Skeletal muscle tissue (tissue), 3 donors: ENCODE measurements at regions not wholly inside any gene's neighbourhood (a gene's known extent, or its start where the extent isn't known, plus 50 kb on each side); places are given as distances from the start of the nearest gene placed in this dataset.

Source experiments
- H3K27ac ChIP-seq: one replicate; pipeline ENCODE4 v1.7.0; 2013; ENCODE audit warnings: mild to moderate bottlenecking, low read depth, low read length, inconsistent platforms
- H3K27me3 ChIP-seq, 3 donors: one replicate each; pipeline ENCODE4 v1.7.0; 2013; ENCODE audit warnings: low read length in 3 of 3; ENCODE audit not compliant: control insufficient read depth in 3 of 3, insufficient read depth in 3 of 3
- H3K36me3 ChIP-seq, 3 donors: one replicate each; pipeline ENCODE4 v1.7.0; 2013; ENCODE audit warnings: low read length in 3 of 3; ENCODE audit not compliant: control insufficient read depth in 3 of 3, insufficient read depth in 3 of 3
- H3K4me1 ChIP-seq, 3 donors: one replicate each; pipeline ENCODE4 v1.7.0; 2013; ENCODE audit warnings: low read length in 3 of 3, mild to moderate bottlenecking in 3 of 3; ENCODE audit not compliant: control insufficient read depth in 3 of 3, insufficient read depth in 3 of 3
- H3K4me3 ChIP-seq, 3 donors: one replicate each; pipeline ENCODE4 v1.7.0; 2013; ENCODE audit warnings: low read length in 3 of 3
- H3K9ac ChIP-seq, 3 donors: one replicate each; pipeline ENCODE4 v1.7.0; 2013; ENCODE audit warnings: low read length in 3 of 3, mild to moderate bottlenecking in 3 of 3, moderate library complexity in 2 of 3, low read depth in 1 of 3
- H3K9me3 ChIP-seq, 3 donors: one replicate each; pipeline ENCODE4 v1.7.0; 2013; ENCODE audit warnings: low read length in 3 of 3; ENCODE audit not compliant: control insufficient read depth in 3 of 3
- donor health status: Osteomylitis.

- no peaks in the 10 kb centered on the region for H3K36me3 ChIP-seq
- no peak overlapping the region for H3K4me3 ChIP-seq
- no peak overlapping the region for H3K9ac ChIP-seq
- H3K4me1 ChIP-seq, result no peaks in the 10 kb centered on the region
- peaks cover 0 to 2% (median 0%) of the 10 kb centered on the region in 3 donors for H3K27me3 ChIP-seq
- no peak overlapping the region for H3K27ac ChIP-seq
- H3K9me3 ChIP-seq, result no peaks in the 10 kb centered on the region
Measured at GRCh38 chr6:147782302-147782701, 273.8 kb downstream of the SAMD5 start.

- Histone ChIP-seq H3K9me3 (no peaks in the 10 kb centered on the region), H3K27me3 (peaks cover 0 to 2% (median 0%) of the 10 kb centered on the region in 3 donors), H3K4me3 (no peak overlapping the region), H3K27ac (no peak overlapping the region), H3K4me1 (no peaks in the 10 kb centered on the region), H3K36me3 (no peaks in the 10 kb centered on the region), H3K9ac (no peak overlapping the region)
Measured at GRCh38 chr6:147784371-147784770, 275.9 kb downstream of the SAMD5 start.

GRCh38 chr6:147787417-147787816 is 278.9 kb downstream of the SAMD5 start:
- Histone ChIP-seq H3K36me3 (no peaks in the 10 kb centered on the region), H3K4me3 (no peak overlapping the region), H3K9ac (no peak overlapping the region), H3K9me3 (no peaks in the 10 kb centered on the region), H3K27ac (no peak overlapping the region), H3K4me1 (no peaks in the 10 kb centered on the region), H3K27me3 (peaks cover 0 to 2% (median 0%) of the 10 kb centered on the region in 3 donors)

- Histone ChIP-seq H3K9me3 (no peaks in the 10 kb centered on the region), H3K27ac (no peak overlapping the region)
Measured at GRCh38 chr6:147789430-147789947, 281.0 kb downstream of the SAMD5 start.

GRCh38 chr6:147793871-147794643 is 285.6 kb downstream of the SAMD5 start:
- H3K9me3 ChIP-seq, result no peaks in the 10 kb centered on the region
- H3K9ac ChIP-seq, result no peak overlapping the region
- no peak overlapping the region for H3K27ac ChIP-seq
- H3K4me1 ChIP-seq, result no peaks in the 10 kb centered on the region
- H3K4me3 ChIP-seq, result no peak overlapping the region
- H3K36me3 ChIP-seq, result no peaks in the 10 kb centered on the region
- H3K27me3 ChIP-seq, result no peaks in the 10 kb centered on the region

More at GRCh38 chr6:147789430-147789947, 281.0 kb downstream of the SAMD5 start:
- H3K4me3 ChIP-seq, result no peak overlapping the region
- no peak overlapping the region for H3K9ac ChIP-seq
- peaks cover 0 to 2% (median 0%) of the 10 kb centered on the region in 3 donors for H3K27me3 ChIP-seq
- H3K4me1 ChIP-seq, result no peaks in the 10 kb centered on the region
- H3K36me3 ChIP-seq, result no peaks in the 10 kb centered on the region

GRCh38 chr6:147802459-147802858 is 294.0 kb downstream of the SAMD5 start:
- H3K9me3 ChIP-seq, result peaks cover 0 to 7% (median 4%) of the 10 kb centered on the region in 3 donors
- H3K9ac ChIP-seq, result no peak overlapping the region
- H3K4me3 ChIP-seq, result no peak overlapping the region
- no peaks in the 10 kb centered on the region for H3K36me3 ChIP-seq
- H3K4me1 ChIP-seq, result no peaks in the 10 kb centered on the region
- H3K27me3 ChIP-seq, result no peaks in the 10 kb centered on the region
- no peak overlapping the region for H3K27ac ChIP-seq

GRCh38 chr6:147805155-147805554 is 296.7 kb downstream of the SAMD5 start:
- no peak overlapping the region for H3K4me3 ChIP-seq
- no peak overlapping the region for H3K27ac ChIP-seq
- H3K4me1 ChIP-seq, result no peaks in the 10 kb centered on the region
- no peaks in the 10 kb centered on the region for H3K27me3 ChIP-seq
- peaks cover 0 to 7% (median 4%) of the 10 kb centered on the region in 3 donors for H3K9me3 ChIP-seq
- no peak overlapping the region for H3K9ac ChIP-seq
- no peaks in the 10 kb centered on the region for H3K36me3 ChIP-seq

GRCh38 chr6:147806697-147807096 is 298.2 kb downstream of the SAMD5 start:
- Histone ChIP-seq H3K4me3 (no peak overlapping the region), H3K36me3 (no peaks in the 10 kb centered on the region), H3K9me3 (peaks cover 0 to 7% (median 4%) of the 10 kb centered on the region in 3 donors), H3K27ac (no peak overlapping the region), H3K27me3 (no peaks in the 10 kb centered on the region), H3K9ac (no peak overlapping the region), H3K4me1 (no peaks in the 10 kb centered on the region)

- no peak overlapping the region for H3K9ac ChIP-seq
- H3K27ac ChIP-seq, result no peak overlapping the region
- H3K4me1 ChIP-seq, result no peaks in the 10 kb centered on the region
Measured at GRCh38 chr6:147808640-147809039, 300.1 kb downstream of the SAMD5 start.

GRCh38 chr6:147811913-147812629 is 303.6 kb downstream of the SAMD5 start:
- no peaks in the 10 kb centered on the region for H3K9me3 ChIP-seq
- H3K27me3 ChIP-seq, result no peaks in the 10 kb centered on the region
- H3K4me3 ChIP-seq, result no peak overlapping the region
- H3K4me1 ChIP-seq, result no peaks in the 10 kb centered on the region
- no peak overlapping the region for H3K9ac ChIP-seq
- H3K36me3 ChIP-seq, result no peaks in the 10 kb centered on the region
- no peak overlapping the region for H3K27ac ChIP-seq

More at GRCh38 chr6:147808640-147809039, 300.1 kb downstream of the SAMD5 start:
- Histone ChIP-seq H3K9me3 (peaks cover 0 to 7% (median 4%) of the 10 kb centered on the region in 3 donors), H3K27me3 (no peaks in the 10 kb centered on the region), H3K36me3 (no peaks in the 10 kb centered on the region), H3K4me3 (no peak overlapping the region)
